ENCODE measurements at regions not wholly inside any gene's neighbourhood (a gene's known extent, or its start where the extent isn't known, plus 50 kb on each side); places are given as distances from the start of the nearest gene placed in this dataset.
"Not testable (repeated sequence)": the region's sequence is repeated elsewhere in the genome, so short reads cannot be mapped to it uniquely, and the experiment has no call there.

DNA sequence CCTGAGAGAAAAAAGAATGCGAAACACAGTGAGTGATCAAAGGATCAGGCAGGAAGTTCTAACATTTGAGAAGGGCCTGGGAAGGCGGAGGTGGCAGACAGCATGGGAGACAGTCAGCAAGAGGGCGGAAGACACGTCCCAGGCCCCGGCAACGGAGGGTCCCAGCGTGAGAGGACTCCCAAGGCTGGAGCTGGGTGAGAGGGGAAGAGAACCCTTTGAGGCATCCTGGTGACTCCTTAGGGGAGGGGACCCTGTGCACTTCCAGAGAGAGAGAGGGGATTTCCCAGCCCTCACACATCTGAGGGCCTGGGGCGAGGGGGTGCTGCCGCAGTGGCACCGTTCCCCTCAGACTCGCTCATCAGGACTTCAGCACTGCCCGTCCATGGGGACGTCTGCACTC is 133.4 kb downstream of the RTP5 start:
- no peak overlapping the region for H3K4me3 ChIP-seq (ENCODE audit: low read depth, low read length)
- no peak for DNase-seq (ENCODE audit: low read depth)
- TF ChIP-seq CTCF (IDR thresholded peaks at IDR 0.05; ENCODE audit: insufficient read depth, low read depth, low read length): no peak

GRCh38 chr2:242004223-242004901 is 134.8 kb downstream of the RTP5 start:
- no peak for TF ChIP-seq CTCF (IDR thresholded peaks at IDR 0.05; ENCODE audit: insufficient read depth, low read depth, low read length)
- DNase-seq (ENCODE audit: low read depth): no peak
- H3K4me3 ChIP-seq (ENCODE audit: low read depth, low read length): no peak overlapping the region

GRCh38 chr2:242004902-242005230 is 135.3 kb downstream of the RTP5 start:
- no peak overlapping the region for H3K4me3 ChIP-seq (ENCODE audit: low read depth, low read length)
- TF ChIP-seq CTCF (IDR thresholded peaks at IDR 0.05; ENCODE audit: insufficient read depth, low read depth, low read length): no peak
- no peak for DNase-seq (ENCODE audit: low read depth)

DNA sequence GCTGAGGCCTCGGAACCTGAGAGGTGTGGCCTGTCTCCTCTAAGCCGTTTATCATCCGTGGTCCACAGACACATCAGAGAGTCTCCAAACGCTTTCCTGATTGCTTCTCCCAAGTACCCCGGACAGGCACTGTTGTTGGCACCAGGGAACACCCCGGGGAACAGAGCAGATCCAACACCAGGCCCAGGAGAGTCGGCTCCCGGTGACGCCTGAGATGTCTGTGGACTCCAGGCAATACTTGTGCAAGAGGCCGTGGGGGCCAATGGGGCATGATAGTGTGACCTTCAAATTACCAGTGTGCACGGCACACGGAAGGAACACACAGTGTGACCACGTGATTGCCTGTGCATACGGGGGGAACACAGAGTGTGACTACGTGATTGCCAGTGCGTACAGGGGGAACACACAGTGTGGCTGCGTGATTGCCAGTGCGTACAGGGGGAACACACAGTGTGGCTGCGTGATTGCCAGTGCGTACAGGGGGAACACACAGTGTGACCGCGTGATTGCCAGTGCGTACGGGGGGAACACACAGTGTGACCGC is 136.6 kb downstream of the RTP5 start:
- DNase-seq (ENCODE audit: low read depth): not testable (repeated sequence)

DNA sequence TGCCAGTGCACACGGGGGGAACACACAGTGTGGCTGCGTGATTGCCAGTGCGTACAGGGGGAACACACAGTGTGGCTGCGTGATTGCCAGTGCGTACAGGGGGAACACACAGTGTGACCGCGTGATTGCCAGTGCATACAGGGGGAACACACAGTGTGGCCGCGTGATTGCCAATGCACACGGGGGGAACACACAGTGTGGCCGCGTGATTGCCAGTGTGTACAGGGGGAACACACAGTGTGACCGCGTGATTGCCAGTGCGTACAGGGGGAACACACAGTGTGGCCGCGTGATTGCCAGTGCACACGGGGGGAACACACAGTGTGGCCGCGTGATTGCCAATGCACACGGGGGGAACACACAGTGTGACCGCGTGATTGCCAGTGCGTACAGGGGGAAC is 139.4 kb downstream of the RTP5 start:
- not testable (repeated sequence) for H3K4me3 ChIP-seq (ENCODE audit: low read depth, low read length); DNase-seq (ENCODE audit: low read depth)

More for the DNA sequence above, 136.6 kb downstream of the RTP5 start:
- not testable (repeated sequence) for H3K4me3 ChIP-seq (ENCODE audit: low read depth, low read length)

DNA sequence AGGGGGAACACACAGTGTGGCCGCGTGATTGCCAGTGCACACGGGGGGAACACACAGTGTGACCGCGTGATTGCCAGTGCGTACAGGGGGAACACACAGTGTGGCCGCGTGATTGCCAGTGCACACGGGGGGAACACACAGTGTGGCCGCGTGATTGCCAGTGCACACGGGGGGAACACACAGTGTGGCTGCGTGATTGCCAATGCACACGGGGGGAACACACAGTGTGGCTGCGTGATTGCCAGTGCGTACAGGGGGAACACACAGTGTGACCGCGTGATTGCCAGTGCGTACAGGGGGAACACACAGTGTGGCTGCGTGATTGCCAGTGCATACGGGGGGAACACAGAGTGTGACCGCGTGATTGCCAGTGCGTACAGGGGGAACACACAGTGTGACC is 140.3 kb downstream of the RTP5 start:
- DNase-seq (ENCODE audit: low read depth): not testable (repeated sequence)

DNA sequence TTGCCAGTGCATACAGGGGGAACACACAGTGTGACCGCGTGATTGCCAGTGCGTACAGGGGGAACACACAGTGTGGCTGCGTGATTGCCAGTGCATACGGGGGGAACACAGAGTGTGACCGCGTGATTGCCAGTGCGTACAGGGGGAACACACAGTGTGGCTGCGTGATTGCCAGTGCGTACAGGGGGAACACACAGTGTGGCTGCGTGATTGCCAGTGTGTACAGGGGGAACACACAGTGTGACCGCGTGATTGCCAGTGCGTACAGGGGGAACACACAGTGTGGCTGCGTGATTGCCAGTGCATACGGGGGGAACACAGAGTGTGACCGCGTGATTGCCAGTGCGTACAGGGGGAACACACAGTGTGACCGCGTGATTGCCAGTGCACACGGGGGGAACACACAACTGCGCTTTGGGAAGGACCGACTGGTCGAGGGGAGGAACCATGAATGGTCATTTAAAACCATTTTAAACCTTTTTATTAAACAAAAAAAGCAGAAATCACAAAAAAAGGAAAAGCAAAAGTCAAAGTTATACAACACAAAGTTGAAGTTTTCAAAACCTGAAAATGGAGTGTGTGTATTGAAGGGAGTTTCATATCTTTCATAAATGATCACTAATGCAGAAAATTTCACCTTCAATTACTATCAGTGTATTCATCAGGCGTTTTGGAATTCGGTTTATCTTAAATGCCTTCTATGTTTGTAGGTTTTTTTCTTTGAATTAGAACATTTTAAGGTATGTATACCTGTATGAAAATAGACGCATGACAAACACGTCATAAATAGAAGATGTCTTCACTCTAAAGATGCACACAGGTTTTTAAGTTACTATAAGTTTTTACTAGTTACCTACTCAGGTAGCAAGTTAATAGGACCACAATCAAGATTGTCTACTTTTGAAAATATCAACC is 141.0 kb downstream of the RTP5 start:
- H3K4me3 ChIP-seq (ENCODE audit: low read depth, low read length): not testable (repeated sequence)
- peak; percentile 7 for DNase-seq (ENCODE audit: low read depth)

More for the DNA sequence above, 140.3 kb downstream of the RTP5 start:
- H3K4me3 ChIP-seq (ENCODE audit: low read depth, low read length): not testable (repeated sequence)

DNA sequence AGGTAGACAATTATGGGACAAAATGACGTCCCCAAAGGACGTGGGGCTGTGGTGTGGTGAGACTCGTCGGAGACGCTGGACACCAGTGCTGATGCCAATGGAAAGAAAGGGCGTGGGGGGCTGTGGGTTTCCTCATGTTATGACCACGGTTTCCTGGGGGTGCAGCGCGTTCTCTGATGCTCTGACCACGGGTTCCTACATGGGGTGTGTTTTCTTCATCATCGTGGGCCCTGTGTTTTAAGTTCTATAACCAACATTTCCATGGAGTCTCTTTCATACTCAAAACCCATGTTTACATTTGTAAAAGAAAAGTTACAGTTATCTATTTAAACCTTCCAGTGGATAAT is 141.6 kb downstream of the RTP5 start:
- no peak overlapping the region for H3K4me3 ChIP-seq (ENCODE audit: low read depth, low read length)
- no peak for TF ChIP-seq CTCF (IDR thresholded peaks at IDR 0.05; ENCODE audit: insufficient read depth, low read depth, low read length)
- no peak for DNase-seq (ENCODE audit: low read depth)

DNA sequence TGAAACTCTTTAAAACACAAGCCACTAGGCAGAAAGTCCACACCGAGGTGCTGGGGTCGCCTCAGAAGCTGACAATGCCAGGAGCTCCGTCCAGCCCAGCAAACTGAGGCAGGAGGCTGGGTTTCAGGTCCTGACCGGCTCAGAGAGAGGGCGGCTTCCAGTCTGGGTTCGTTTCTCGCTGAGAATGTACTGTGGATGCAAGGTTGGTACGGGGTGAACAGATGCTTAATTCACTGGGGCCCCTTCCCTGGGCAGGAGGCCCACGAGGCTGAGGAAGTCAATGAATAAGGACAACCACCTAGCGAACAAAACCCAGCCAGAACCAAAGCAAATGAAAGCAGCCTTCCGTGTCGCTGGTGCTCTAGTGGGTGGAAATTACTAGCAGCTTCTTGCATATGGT is 142.0 kb downstream of the RTP5 start:
- DNase-seq (ENCODE audit: low read depth): no peak
- H3K4me3 ChIP-seq (ENCODE audit: low read depth, low read length): no peak overlapping the region
- no peak for TF ChIP-seq CTCF (IDR thresholded peaks at IDR 0.05; ENCODE audit: insufficient read depth, low read depth, low read length)

Measured in fibroblast of villous mesenchyme (primary cell).